NCI-H446 (cell line): ENCODE measurements at regions not wholly inside any gene's neighbourhood (a gene's known extent, or its start where the extent isn't known, plus 50 kb on each side); places are given as distances from the start of the nearest gene placed in this dataset.

Experiments
- DNase-seq, 2 experiments: peaks; one replicate each; lab custom pipeline; 2025; lab: John Stamatoyannopoulos, UW

DNA sequence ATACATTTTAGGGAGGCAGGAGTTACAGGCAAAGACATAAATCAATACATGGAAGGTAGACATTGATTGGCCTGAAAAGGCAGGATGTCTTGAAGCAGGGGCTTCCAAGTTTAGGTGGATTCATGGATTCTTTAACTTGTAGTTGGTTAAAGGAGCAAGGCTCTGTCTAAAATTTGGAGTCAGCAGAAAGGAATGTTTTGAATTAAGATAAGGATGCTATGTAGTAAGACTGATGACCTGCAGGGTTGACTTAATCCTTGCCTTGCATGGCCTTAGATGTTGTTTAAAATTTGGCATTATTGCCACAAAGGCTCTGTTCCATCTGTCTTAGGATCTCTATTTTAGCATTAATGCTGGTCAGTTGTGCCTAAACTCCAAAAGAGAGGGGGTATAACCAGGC is 171.3 kb downstream of the C5orf15 start:
- DNase-seq: no peak

- no peak for DNase-seq
Measured at GRCh38 chr5:133796186-133796585, 172.2 kb downstream of the C5orf15 start.

DNA sequence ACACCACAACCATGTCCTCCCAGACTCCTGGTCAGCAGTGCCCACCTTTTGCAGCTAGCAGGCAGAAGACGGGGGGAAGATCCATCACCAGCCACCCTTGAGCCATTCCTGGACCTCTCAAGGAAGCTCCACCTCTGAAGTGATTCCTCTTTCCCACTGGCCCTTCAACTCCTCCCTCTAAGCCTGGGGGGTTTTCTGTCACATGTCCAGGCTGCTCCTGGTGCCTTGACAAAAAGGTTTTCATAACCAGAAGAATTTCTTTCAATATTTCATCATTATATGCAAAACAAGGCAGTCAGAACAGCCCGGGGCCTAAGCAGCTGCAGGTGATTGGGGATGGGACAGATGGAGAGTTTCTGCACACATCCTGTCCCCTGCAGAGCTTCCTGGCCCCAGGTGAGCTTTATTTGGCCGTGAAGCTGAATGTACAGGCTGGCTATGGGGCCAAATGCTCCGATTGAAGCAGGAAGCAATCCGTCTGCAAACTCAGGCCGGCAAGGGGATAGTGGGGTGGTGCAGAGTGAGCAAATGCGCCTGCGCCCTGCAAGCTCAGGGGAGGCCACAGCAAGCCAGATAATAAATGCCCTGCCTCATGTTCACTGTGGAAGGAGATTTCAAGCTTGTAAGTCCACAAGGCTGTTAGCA is 173.5 kb downstream of the C5orf15 start:
- no peak for DNase-seq

DNA sequence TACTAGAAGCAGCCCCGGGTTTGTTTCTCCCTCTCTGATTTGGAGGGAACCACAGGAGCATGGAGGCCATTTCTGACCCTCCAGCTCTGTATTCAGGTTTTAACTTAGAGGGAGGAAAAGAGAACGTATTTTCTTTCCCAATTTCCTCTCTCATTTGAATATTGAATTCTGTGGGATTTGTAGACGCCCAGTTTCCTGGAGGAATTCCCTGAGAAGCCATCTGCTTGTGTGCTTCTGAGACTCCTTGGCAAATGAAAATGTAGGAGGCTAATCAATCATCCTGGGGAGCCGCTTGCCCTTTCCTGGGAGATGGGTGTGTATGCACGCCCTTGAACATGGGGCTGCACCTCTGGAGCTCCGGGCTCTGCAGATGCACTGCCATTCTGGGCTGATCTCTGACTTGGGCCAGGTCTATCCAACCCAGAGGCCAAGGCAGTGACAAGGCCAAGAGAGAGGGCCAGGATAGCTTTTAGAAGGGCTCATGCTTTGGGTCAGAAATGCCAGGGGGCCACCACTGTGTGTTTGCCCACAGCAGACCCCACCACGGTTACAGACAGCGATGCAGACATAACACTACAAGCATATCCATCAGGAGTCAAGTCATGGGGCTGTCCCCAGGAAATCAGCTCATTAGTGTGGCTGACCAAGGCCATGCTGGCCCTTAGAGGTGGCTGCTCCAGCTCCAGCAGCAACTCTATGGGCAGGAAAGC is 174.5 kb downstream of the C5orf15 start:
- DNase-seq: no peak

GRCh38 chr5:133792655-133793054 is 175.8 kb downstream of the C5orf15 start:
- no peak for DNase-seq

DNA sequence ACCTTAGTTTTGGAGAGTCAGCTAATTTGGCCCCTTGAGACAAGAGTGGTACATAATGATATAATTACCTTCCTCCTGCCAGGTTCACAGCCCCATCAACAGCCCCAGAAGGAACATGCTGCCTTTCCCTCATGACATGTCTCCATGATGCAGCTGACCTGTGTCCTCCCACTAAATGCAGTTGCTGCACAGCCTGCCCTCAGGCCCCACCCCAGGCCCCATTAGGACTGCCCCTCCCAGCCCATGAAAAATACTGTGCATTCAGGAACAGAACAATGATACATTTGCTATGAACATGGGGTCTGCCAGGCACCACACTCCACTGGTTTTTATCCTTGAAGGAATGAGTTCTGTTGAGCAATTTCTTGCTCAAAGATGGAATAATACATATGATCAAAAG is 176.4 kb downstream of the C5orf15 start:
- DNase-seq: no peak

DNA sequence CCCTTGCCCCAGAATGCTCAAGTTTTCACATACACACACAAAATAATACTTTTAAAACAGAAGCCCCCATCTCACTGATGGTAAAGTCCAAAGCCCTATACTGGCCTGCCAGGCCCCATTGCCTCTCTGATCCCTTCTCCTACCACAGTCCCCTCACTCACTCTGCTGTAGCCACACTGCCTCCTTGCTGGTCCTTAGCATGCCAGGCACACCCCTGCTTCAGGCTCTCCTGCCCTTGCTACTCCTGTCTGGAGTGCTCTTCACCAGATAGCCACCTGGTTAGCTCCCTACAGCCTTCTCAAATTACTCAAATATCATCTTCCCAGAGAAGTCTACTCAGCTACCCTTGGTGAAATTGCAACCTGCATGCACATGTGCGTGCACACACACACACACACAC is 177.5 kb downstream of the C5orf15 start:
- DNase-seq: no peak

- DNase-seq: no peak
Measured at GRCh38 chr5:133789428-133789827, 177.1 kb upstream of the FSTL4 start.

DNA sequence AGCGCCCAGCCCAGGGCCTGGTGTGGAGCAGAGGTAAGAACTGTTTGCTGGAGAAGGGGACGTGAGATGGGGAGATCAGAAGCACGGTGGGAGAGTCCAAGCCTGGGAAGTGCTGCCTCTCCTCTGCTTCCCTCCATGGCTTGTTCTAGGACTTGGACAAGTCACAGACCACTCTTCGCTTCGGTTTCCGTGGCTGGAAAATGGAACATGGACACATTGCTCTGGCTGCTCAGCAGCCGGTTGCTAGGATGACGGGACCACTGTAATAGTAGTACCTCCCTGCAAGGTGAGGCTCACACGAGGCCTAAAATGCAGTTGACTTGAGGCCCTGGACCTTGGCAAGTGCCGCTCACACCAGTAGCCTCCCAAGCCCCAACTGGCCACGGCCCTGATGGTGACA is 175.8 kb upstream of the FSTL4 start:
- no peak for DNase-seq

GRCh38 chr5:133786420-133786819 is 174.1 kb upstream of the FSTL4 start:
- DNase-seq: no peak

DNA sequence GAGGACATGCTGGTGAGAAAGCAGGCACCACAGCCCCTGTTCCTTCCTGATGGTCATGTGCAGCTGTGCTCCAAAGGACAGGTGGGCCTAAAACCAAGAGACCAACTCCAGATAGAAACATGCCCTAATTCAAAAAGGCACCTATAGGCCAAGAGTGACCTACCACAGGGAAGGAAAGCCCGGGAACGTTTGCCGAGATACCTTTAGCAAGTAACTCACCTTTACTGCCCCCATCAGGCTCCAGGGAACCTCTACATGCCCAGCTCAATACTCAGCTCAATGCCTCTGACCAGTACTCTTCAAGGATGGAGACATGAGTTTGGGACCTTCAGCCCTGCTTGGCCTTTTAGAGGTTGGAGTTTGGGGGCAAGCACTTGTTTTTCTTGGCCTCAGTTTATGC is 172.8 kb upstream of the FSTL4 start:
- DNase-seq: no peak

DNA sequence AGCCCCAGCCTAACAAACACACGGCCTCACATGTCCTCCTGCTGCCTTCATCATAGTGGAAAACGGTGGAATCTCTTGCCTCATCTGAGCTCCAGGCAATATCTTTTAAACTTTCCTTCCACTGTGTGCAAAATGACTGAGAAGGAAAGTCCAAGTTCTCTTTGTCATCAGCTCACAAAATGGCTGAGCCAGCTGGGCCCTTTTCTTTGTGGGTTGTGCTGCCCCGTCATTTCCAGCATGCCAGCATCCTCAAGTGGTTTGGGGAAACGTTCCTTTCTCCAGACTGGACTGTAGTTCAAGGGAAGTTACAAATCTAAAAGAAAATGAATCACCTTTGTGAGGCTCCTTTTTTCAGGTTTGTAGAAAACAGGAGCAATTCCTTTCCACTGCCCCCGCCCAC is 171.1 kb upstream of the FSTL4 start:
- DNase-seq: no peak

DNA sequence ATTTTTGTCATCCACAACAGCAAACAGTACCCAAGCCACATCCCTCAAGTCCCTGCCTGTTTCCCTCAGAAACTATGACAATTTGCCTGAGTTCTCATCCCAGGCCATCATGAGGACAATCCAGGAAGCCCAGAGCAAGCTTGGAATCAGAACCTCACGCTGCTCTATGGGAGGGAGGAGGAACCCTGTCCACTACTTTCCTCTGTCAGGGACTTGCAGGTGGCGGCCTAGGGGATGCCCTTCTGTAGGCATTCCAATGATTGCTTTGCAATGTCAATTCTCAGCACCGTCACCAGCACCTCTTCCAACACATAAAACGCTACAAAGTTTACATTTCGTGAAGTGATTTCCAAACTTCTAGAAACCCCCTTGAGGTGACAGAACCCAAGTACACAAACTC is 170.4 kb upstream of the FSTL4 start:
- no peak for DNase-seq

DNA sequence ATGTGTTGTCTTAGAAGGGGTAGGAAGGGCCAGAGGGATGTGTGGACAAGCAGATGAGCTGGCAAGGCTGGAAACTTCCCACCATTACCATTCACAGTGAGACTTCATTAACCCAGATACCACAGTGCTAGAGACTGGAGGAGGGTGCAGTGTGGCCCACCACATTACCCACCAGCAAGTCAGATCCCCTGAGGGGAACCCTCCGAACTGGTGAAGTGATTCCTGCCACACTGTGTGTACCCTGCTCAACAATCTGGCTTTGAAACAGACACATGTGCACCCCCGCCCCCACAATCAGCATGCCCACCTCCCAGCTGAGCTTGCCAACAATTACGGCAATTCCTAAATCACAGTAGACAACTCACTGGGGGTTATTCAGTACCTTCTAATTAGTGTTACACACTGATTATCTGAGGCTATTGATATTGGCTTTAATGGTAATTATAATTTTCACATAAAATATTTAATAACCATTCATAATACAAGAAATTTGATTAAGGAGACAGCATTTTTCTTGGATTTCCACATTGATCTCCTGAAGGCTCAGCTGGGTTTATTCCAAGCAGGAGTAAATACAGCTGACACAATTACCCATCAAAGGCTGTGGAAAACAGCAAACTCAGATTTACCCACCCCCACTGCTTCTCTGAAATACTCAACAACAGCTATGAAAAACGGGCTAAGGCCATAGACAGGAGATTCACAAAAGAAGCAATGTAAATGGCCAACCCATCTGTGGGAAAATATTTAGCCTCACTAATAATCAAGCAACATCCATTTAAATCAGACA is 169.3 kb upstream of the FSTL4 start:
- DNase-seq: no peak

- DNase-seq: no peak
Measured at GRCh38 chr5:133780619-133781280, 168.4 kb upstream of the FSTL4 start.

GRCh38 chr5:133779828-133780475 is 167.6 kb upstream of the FSTL4 start:
- no peak for DNase-seq

- no peak for DNase-seq
Measured at GRCh38 chr5:133778636-133779035, 166.3 kb upstream of the FSTL4 start.

- no peak for DNase-seq
Measured at GRCh38 chr5:133777951-133778350, 165.6 kb upstream of the FSTL4 start.

- no peak for DNase-seq
Measured at GRCh38 chr5:133775584-133776304, 163.4 kb upstream of the FSTL4 start.

- no peak for DNase-seq
Measured at GRCh38 chr5:133773247-133774202, 161.2 kb upstream of the FSTL4 start.
